ENCODE measurements at regions not wholly inside any gene's neighbourhood (a gene's known extent, or its start where the extent isn't known, plus 50 kb on each side); places are given as distances from the start of the nearest gene placed in this dataset.
"Not testable (repeated sequence)": the region's sequence is repeated elsewhere in the genome, so short reads cannot be mapped to it uniquely, and the experiment has no call there.

DNA sequence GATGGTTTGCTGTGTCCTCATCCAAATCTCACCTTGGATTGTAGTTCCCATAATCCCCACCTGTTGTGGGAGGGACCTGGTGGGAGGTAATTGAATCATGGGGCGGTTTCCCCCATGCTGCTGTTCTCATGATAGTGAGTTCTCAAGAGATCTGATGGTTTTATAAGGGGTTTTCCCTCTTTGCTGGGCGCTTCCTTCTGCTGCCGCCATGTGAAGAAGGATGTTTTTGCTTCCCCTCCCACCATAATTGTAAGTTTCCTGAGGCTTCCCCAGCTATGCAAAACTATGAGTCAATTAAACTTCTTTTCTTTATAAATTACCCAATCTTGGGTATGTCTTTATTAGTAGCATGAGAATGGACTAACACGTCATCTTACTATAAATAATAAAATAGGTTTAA is 55.7 kb upstream of the OGFRL1 start:
- ATAC-seq; H3K9me3 ChIP-seq; DNase-seq (ENCODE audit: low read depth in 1 of 2, low spot score in 1 of 2); FAIRE-seq; H3K27ac ChIP-seq; POLR2A ChIA-PET; H3K4me2 ChIP-seq; H3K4me3 ChIP-seq; CTCF ChIA-PET: not testable (repeated sequence)
- peaks cover 11% of the 10 kb centered on the region for H3K4me1 ChIP-seq
- 86% methylated on average over 4 of the region's 4 CpGs for WGBS (ENCODE audit: missing lambda C conversion rate)

DNA sequence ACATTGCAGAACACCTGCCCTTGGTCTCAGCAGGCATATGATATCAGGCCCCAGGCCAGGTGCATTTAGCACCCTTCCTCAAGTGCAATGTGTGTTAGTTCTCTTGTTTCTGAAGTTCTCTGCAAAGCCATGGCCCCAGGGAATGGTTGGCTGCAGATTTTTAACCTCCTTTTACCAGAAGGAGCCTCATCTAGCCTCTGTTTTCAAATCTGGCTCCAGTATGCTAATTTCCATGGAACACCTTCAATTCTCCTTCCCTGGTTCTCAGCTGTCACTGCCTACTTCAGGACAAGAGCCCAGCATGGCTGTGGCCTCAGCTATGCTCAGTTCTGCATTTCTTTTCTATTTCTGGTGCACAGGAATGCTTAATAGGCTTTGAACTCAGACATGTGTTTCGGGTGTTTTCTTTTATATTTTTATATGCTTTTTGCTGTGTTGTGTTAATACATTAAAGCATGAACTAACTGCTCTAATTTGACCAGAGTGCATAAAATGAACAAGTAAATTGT is 51.6 kb upstream of the OGFRL1 start:
- POLR2A ChIA-PET: no interaction called here
- TF ChIP-seq, protein P1, sequence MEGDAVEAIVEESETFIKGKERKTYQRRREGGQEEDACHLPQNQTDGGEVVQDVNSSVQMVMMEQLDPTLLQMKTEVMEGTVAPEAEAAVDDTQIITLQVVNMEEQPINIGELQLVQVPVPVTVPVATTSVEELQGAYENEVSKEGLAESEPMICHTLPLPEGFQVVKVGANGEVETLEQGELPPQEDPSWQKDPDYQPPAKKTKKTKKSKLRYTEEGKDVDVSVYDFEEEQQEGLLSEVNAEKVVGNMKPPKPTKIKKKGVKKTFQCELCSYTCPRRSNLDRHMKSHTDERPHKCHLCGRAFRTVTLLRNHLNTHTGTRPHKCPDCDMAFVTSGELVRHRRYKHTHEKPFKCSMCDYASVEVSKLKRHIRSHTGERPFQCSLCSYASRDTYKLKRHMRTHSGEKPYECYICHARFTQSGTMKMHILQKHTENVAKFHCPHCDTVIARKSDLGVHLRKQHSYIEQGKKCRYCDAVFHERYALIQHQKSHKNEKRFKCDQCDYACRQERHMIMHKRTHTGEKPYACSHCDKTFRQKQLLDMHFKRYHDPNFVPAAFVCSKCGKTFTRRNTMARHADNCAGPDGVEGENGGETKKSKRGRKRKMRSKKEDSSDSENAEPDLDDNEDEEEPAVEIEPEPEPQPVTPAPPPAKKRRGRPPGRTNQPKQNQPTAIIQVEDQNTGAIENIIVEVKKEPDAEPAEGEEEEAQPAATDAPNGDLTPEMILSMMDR (IDR thresholded peaks at IDR 0.05): no peak
- TF ChIP-seq ZNF302 (CRISPR knock-in tag; IDR thresholded peaks at IDR 0.05) (no peak), HOXA7 (CRISPR knock-in tag; IDR thresholded peaks at IDR 0.05) (no peak), MAFK (IDR thresholded peaks at IDR 0.05; ENCODE audit: partially characterized antibody) (no peak), MYC (IDR thresholded peaks at IDR 0.05; ENCODE audit: borderline replicate concordance, low read length) (no peak), HDAC2 (IDR thresholded peaks at IDR 0.05) (no peak), HOXB13 (CRISPR knock-in tag; IDR thresholded peaks at IDR 0.05; ENCODE audit: low read depth) (no peak), EHF (CRISPR knock-in tag; IDR thresholded peaks at IDR 0.05) (no peak), RNF2 (IDR thresholded peaks at IDR 0.05; ENCODE audit: borderline replicate concordance, low read depth) (no peak), RCOR1 (IDR thresholded peaks at IDR 0.05; ENCODE audit: low read depth, low read length) (no peak), EP300 (IDR thresholded peaks at IDR 0.05) (no peak), CEBPB (IDR thresholded peaks at IDR 0.05) (no peak), POLR2AphosphoS2 (conservative IDR thresholded peaks at IDR 0.05; ENCODE audit: low read length) (no peak)
- TF ChIP-seq, protein P2, sequence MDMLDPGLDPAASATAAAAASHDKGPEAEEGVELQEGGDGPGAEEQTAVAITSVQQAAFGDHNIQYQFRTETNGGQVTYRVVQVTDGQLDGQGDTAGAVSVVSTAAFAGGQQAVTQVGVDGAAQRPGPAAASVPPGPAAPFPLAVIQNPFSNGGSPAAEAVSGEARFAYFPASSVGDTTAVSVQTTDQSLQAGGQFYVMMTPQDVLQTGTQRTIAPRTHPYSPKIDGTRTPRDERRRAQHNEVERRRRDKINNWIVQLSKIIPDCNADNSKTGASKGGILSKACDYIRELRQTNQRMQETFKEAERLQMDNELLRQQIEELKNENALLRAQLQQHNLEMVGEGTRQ (IDR thresholded peaks at IDR 0.05): no peak
- TF ChIP-seq, protein P3, sequence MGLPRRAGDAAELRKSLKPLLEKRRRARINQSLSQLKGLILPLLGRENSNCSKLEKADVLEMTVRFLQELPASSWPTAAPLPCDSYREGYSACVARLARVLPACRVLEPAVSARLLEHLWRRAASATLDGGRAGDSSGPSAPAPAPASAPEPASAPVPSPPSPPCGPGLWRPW (IDR thresholded peaks at IDR 0.05): no peak
- TF ChIP-seq, protein P4, sequence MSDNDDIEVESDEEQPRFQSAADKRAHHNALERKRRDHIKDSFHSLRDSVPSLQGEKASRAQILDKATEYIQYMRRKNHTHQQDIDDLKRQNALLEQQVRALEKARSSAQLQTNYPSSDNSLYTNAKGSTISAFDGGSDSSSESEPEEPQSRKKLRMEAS (IDR thresholded peaks at IDR 0.05): no peak
- Histone ChIP-seq H3K4me2 (no peak overlapping the region), H3K4me3 (no peak overlapping the region), H3K4me1 (0 out of 3 replicates have a peak, but pooled peaks cover 4% of the 10 kb centered on the region), H3K9me3 (no peaks in the 10 kb centered on the region), H3K27ac (no peak overlapping the region)
- 79% methylated on average over 1 of the region's 1 CpG for WGBS (ENCODE audit: missing lambda C conversion rate)
- ATAC-seq (no peak), FAIRE-seq (no peak), DNase-seq (ENCODE audit: low read depth in 1 of 2, low spot score in 1 of 2) (no peak)
- CTCF ChIA-PET: no interaction called here

DNA sequence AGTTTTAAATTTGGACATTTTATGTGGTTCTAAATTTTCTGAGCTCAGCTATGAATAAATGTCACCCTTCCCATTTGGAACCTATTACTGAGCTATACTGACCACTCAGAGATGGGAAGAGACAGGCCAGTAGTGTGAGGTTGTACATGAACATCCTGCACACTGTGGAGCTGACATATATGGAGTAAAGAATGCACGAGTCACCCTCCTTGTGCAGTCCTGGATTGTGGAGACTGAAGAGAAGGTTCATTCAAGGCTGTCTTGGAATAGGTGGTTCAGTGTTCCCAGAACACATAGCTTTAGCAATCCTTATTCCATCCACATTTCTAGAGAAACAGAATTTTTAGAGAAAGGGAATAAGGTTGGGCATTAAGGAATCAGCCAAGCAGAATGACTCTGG is 50.3 kb upstream of the OGFRL1 start:
- no peak overlapping the region for H3K27ac ChIP-seq
- FAIRE-seq: no peak
- DNase-seq (ENCODE audit: low read depth in 1 of 2, low spot score in 1 of 2): no peak
- no peak overlapping the region for H3K4me3 ChIP-seq
- TF ChIP-seq, protein P3 (IDR thresholded peaks at IDR 0.05): no peak
- TF ChIP-seq ESRRA (IDR thresholded peaks at IDR 0.05; ENCODE audit: borderline replicate concordance, low read length) (no peak), CBX8 (IDR thresholded peaks at IDR 0.05) (no peak), CHD4 (IDR thresholded peaks at IDR 0.05; ENCODE audit: borderline replicate concordance) (no peak), EHMT2 (IDR thresholded peaks at IDR 0.05; ENCODE audit: low read depth) (no peak), HOXA7 (CRISPR knock-in tag; IDR thresholded peaks at IDR 0.05) (no peak), RAD21 (conservative IDR thresholded peaks at IDR 0.05 in 1 of 2, IDR thresholded peaks at IDR 0.05 in 1 of 2) (no peak), JUN (IDR thresholded peaks at IDR 0.05) (no peak), HOXB13 (CRISPR knock-in tag; IDR thresholded peaks at IDR 0.05; ENCODE audit: low read depth) (no peak), RFX5 (IDR thresholded peaks at IDR 0.05) (no peak), BHLHE40 (IDR thresholded peaks at IDR 0.05; ENCODE audit: low read depth, low read length) (no peak), HEYL (CRISPR knock-in tag; IDR thresholded peaks at IDR 0.05) (no peak), EP300 (IDR thresholded peaks at IDR 0.05) (no peak), NPAS2 (CRISPR knock-in tag; IDR thresholded peaks at IDR 0.05; ENCODE audit: borderline replicate concordance) (no peak), CBX2 (IDR thresholded peaks at IDR 0.05; ENCODE audit: borderline replicate concordance, low read depth) (no peak), POLR2A (IDR thresholded peaks at IDR 0.05; ENCODE audit: low read length) (no peak), HDAC2 (IDR thresholded peaks at IDR 0.05) (no peak)
- TF ChIP-seq, protein P2 (IDR thresholded peaks at IDR 0.05): no peak
- TF ChIP-seq, protein P5, sequence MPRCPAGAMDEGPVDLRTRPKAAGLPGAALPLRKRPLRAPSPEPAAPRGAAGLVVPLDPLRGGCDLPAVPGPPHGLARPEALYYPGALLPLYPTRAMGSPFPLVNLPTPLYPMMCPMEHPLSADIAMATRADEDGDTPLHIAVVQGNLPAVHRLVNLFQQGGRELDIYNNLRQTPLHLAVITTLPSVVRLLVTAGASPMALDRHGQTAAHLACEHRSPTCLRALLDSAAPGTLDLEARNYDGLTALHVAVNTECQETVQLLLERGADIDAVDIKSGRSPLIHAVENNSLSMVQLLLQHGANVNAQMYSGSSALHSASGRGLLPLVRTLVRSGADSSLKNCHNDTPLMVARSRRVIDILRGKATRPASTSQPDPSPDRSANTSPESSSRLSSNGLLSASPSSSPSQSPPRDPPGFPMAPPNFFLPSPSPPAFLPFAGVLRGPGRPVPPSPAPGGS (IDR thresholded peaks at IDR 0.05): no peak
- TF ChIP-seq, protein P4 (IDR thresholded peaks at IDR 0.05): no peak
- 0 out of 3 replicates have a peak, but pooled peaks cover 4% of the 10 kb centered on the region for H3K4me1 ChIP-seq
- ChIA-PET POLR2A (no interaction called here), CTCF (interaction anchor here (0.6 kb wide), 1 partner anchor 11 kb away, joined by 3 read pairs; no protein-coding TSS in a partner anchor)
- WGBS (ENCODE audit: missing lambda C conversion rate): 33% methylated on average over 1 of the region's 1 CpG
- H3K4me2 ChIP-seq: no peak overlapping the region
- peak in 1 of 2 experiments; percentile 50; a peak in 2 of 6 replicates for ATAC-seq
- no peaks in the 10 kb centered on the region for H3K9me3 ChIP-seq
